ENCODE measurements at regions not wholly inside any gene's neighbourhood (a gene's known extent, or its start where the extent isn't known, plus 50 kb on each side); places are given as distances from the start of the nearest gene placed in this dataset.
A peak's percentile ranks its signal among the peaks of the same experiment; 100 is the strongest.

- no peak for DNase-seq (ENCODE audit: low read depth)
- Histone ChIP-seq H3K27me3 (ENCODE audit: control insufficient read depth, insufficient read depth, low read length) (no peaks in the 10 kb centered on the region), H3K36me3 (ENCODE audit: control insufficient read depth, insufficient read depth, low read length) (no peaks in the 10 kb centered on the region), H3K4me3 (ENCODE audit: low read depth, low read length) (no peak overlapping the region)
- TF ChIP-seq CTCF (IDR thresholded peaks at IDR 0.05; ENCODE audit: insufficient read depth, low read length, poor library complexity, severe bottlenecking), result no peak
Observed at GRCh38 chr12:127214186-127214585, 1052.8 kb upstream of the TMEM132C start.

GRCh38 chr12:127223011-127223410 lies 1044.0 kb upstream of the TMEM132C start:
- DNase-seq (ENCODE audit: low read depth), result no peak
- no peaks in the 10 kb centered on the region for H3K36me3 ChIP-seq (ENCODE audit: control insufficient read depth, insufficient read depth, low read length)
- no peak overlapping the region for H3K4me3 ChIP-seq (ENCODE audit: low read depth, low read length)
- no peaks in the 10 kb centered on the region for H3K27me3 ChIP-seq (ENCODE audit: control insufficient read depth, insufficient read depth, low read length)
- TF ChIP-seq CTCF (IDR thresholded peaks at IDR 0.05; ENCODE audit: insufficient read depth, low read length, poor library complexity, severe bottlenecking), result no peak

GRCh38 chr12:127223731-127224130 lies 1043.2 kb upstream of the TMEM132C start:
- no peak overlapping the region for H3K4me3 ChIP-seq (ENCODE audit: low read depth, low read length)
- TF ChIP-seq CTCF (IDR thresholded peaks at IDR 0.05; ENCODE audit: insufficient read depth, low read length, poor library complexity, severe bottlenecking), result no peak
- DNase-seq (ENCODE audit: low read depth), result no peak
- H3K27me3 ChIP-seq (ENCODE audit: control insufficient read depth, insufficient read depth, low read length), result no peaks in the 10 kb centered on the region
- H3K36me3 ChIP-seq (ENCODE audit: control insufficient read depth, insufficient read depth, low read length), result no peaks in the 10 kb centered on the region

- TF ChIP-seq CTCF (IDR thresholded peaks at IDR 0.05; ENCODE audit: insufficient read depth, low read length, poor library complexity, severe bottlenecking), result no peak
- H3K27me3 ChIP-seq (ENCODE audit: control insufficient read depth, insufficient read depth, low read length), result no peaks in the 10 kb centered on the region
- no peaks in the 10 kb centered on the region for H3K36me3 ChIP-seq (ENCODE audit: control insufficient read depth, insufficient read depth, low read length)
- no peak overlapping the region for H3K4me3 ChIP-seq (ENCODE audit: low read depth, low read length)
- DNase-seq (ENCODE audit: low read depth), result peak; percentile 96
Observed at GRCh38 chr12:127230843-127231260, 1036.1 kb upstream of the TMEM132C start.

GRCh38 chr12:127231371-127231770 lies 1035.6 kb upstream of the TMEM132C start:
- no peak for DNase-seq (ENCODE audit: low read depth)
- no peak for TF ChIP-seq CTCF (IDR thresholded peaks at IDR 0.05; ENCODE audit: insufficient read depth, low read length, poor library complexity, severe bottlenecking)
- Histone ChIP-seq H3K36me3 (ENCODE audit: control insufficient read depth, insufficient read depth, low read length) (no peaks in the 10 kb centered on the region), H3K27me3 (ENCODE audit: control insufficient read depth, insufficient read depth, low read length) (no peaks in the 10 kb centered on the region), H3K4me3 (ENCODE audit: low read depth, low read length) (no peak overlapping the region)

GRCh38 chr12:127233016-127233415 lies 1034.0 kb upstream of the TMEM132C start:
- no peak for DNase-seq (ENCODE audit: low read depth)
- Histone ChIP-seq H3K27me3 (ENCODE audit: control insufficient read depth, insufficient read depth, low read length) (no peaks in the 10 kb centered on the region), H3K36me3 (ENCODE audit: control insufficient read depth, insufficient read depth, low read length) (no peaks in the 10 kb centered on the region), H3K4me3 (ENCODE audit: low read depth, low read length) (no peak overlapping the region)
- no peak for TF ChIP-seq CTCF (IDR thresholded peaks at IDR 0.05; ENCODE audit: insufficient read depth, low read length, poor library complexity, severe bottlenecking)
